Lower leg skin (tissue), 4 donors: ENCODE measurements at regions not wholly inside any gene's neighbourhood (a gene's known extent, or its start where the extent isn't known, plus 50 kb on each side); places are given as distances from the start of the nearest gene placed in this dataset.

ENCODE experiments used
- DNase-seq, 2 donors: peaks; one replicate each; pipeline ENCODE4 v3.0.0-alpha.2; 2019; ENCODE audit warnings: low spot score in 2 of 2
- H3K4me3 ChIP-seq: fragments of 200-600 bp; sonication (generic); 2 replicates; pipeline ENCODE4 v1.5.1; 2017; ENCODE audit warnings: mild to moderate bottlenecking, low read depth; ENCODE audit not compliant: poor library complexity, severe bottlenecking
- CTCF ChIP-seq, 3 donors: fragments of 450-650 bp; IDR thresholded peaks; one replicate each; pipeline ENCODE4 v1.5.1; 2016; ENCODE audit warnings: antibody characterized with exemption in 3 of 3, mild to moderate bottlenecking in 3 of 3, moderate library complexity in 2 of 3
- POLR2A ChIP-seq, 2 donors: fragments of 450-650 bp; IDR thresholded peaks; one replicate each; pipeline ENCODE4 v1.6.1; 2016 to 2017; ENCODE audit warnings: antibody characterized with exemption in 2 of 2, mild to moderate bottlenecking in 1 of 2, moderate library complexity in 1 of 2
- WGBS, 2 donors: methylation state at CpG; one replicate each; pipeline ENCODE4 v1.1.5; 2018; 5-methylcytosine and 5-hydroxymethylcytosine counted together
- intact Hi-C: fragments of 100-400 bp; cut with DNase I; formaldehyde crosslinking; loops from one replicate; pipeline ENCODE4 v1.15.0; 2023; ENCODE audit warnings: low total_unique reads

GRCh38 chrX:65610481-65610880, 57.0 kb upstream of the MSN start:
- no peak for DNase-seq

GRCh38 chrX:65610040-65610439, 57.4 kb upstream of the MSN start:
- TF ChIP-seq POLR2A (IDR thresholded peaks at IDR 0.05) (no peak), CTCF (IDR thresholded peaks at IDR 0.05) (no peak)
- DNase-seq, result no peak
- intact Hi-C loops, result no loop called here
- no peak overlapping the region for H3K4me3 ChIP-seq
- 36 to 44% methylated on average over 3 of the region's 3 CpGs for WGBS, 2 donors

More at GRCh38 chrX:65610481-65610880, 57.0 kb upstream of the MSN start:
- H3K4me3 ChIP-seq, result no peak overlapping the region
- intact Hi-C loops, result no loop called here
- TF ChIP-seq CTCF (IDR thresholded peaks at IDR 0.05) (no peak), POLR2A (IDR thresholded peaks at IDR 0.05) (no peak)

- DNase-seq, result no peak
- intact Hi-C loops, result no loop called here
- WGBS, 2 donors, result 82 to 83% methylated on average over 4 of the region's 4 CpGs
- TF ChIP-seq CTCF (IDR thresholded peaks at IDR 0.05) (no peak), POLR2A (IDR thresholded peaks at IDR 0.05) (no peak)
- H3K4me3 ChIP-seq, result no peak overlapping the region
Observed at GRCh38 chrX:65609237-65609636, 58.2 kb upstream of the MSN start.

- DNase-seq, result no peak
- intact Hi-C loops, result no loop called here
- H3K4me3 ChIP-seq, result no peak overlapping the region
- WGBS, 2 donors, result 32 to 53% methylated on average over 3 of the region's 3 CpGs
- TF ChIP-seq POLR2A (IDR thresholded peaks at IDR 0.05), result no peak
- TF ChIP-seq CTCF (IDR thresholded peaks at IDR 0.05), result no peak
Observed at GRCh38 chrX:65608026-65608425, 59.4 kb upstream of the MSN start.

- WGBS, 2 donors, result 63% methylated on average over 3 of the region's 3 CpGs
- TF ChIP-seq POLR2A (IDR thresholded peaks at IDR 0.05) (no peak), CTCF (IDR thresholded peaks at IDR 0.05) (no peak)
- intact Hi-C loops, result no loop called here
- H3K4me3 ChIP-seq, result no peak overlapping the region
- peak in 1 of 2 donors; percentile 17 for DNase-seq
Observed at GRCh38 chrX:65607070-65607742, 60.2 kb upstream of the MSN start.

GRCh38 chrX:65602221-65602560, 65.3 kb upstream of the MSN start:
- WGBS, 2 donors, result 80 to 92% methylated on average over 2 of the region's 2 CpGs
- no peak overlapping the region for H3K4me3 ChIP-seq
- DNase-seq, result peak in 1 of 2 donors; percentile 57
- TF ChIP-seq CTCF (IDR thresholded peaks at IDR 0.05) (no peak), POLR2A (IDR thresholded peaks at IDR 0.05) (no peak)
- intact Hi-C loops, result no loop called here
